ENCODE measurements at regions not wholly inside any gene's neighbourhood (a gene's known extent, or its start where the extent isn't known, plus 50 kb on each side); places are given as distances from the start of the nearest gene placed in this dataset.

- DNase-seq (ENCODE audit: low spot score in 2 of 2), result peak in 1 of 2 donors; percentile 17
- no peak for TF ChIP-seq CTCF (IDR thresholded peaks at IDR 0.05)
- TF ChIP-seq POLR2A (IDR thresholded peaks at IDR 0.05), result no peak
- WGBS, 2 donors, result 32 to 38% methylated on average over 7 of the region's 7 CpGs
- no peak overlapping the region for H3K4me3 ChIP-seq (ENCODE audit: low read depth, poor library complexity, severe bottlenecking)
- intact Hi-C loops (cut with DNase I; ENCODE audit: low total_unique reads), result no loop called here
Observed at GRCh38 chr6:168778201-168778600, 337.2 kb downstream of the SMOC2 start.

GRCh38 chr6:168774381-168774780 lies 333.4 kb downstream of the SMOC2 start:
- H3K4me3 ChIP-seq (ENCODE audit: low read depth, poor library complexity, severe bottlenecking), result no peak overlapping the region
- TF ChIP-seq CTCF (IDR thresholded peaks at IDR 0.05) (no peak), POLR2A (IDR thresholded peaks at IDR 0.05) (no peak)
- no peak for DNase-seq (ENCODE audit: low spot score in 2 of 2)
- intact Hi-C loops (cut with DNase I; ENCODE audit: low total_unique reads), result no loop called here

DNA sequence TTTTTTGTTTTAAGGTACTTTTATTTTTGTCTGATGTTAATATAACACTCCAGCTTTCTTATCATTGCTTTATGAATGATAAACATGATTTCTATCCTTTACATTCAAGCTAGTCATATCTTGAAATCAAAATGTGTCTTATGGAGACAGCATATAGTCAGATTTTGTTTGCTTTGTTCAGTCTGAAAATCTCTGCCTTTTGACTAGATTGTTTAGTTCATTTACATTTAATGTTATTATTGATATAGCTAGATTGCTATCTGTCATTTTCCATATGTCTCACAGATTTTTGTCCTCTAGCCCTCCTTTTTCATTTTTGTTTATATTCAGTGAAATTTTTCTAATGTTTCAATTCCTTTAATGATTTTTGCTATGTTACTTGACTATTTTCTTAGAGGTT lies 332.8 kb downstream of the SMOC2 start:
- intact Hi-C loops (cut with DNase I; ENCODE audit: low total_unique reads), result no loop called here
- TF ChIP-seq CTCF (IDR thresholded peaks at IDR 0.05) (no peak), POLR2A (IDR thresholded peaks at IDR 0.05) (no peak)
- H3K4me3 ChIP-seq (ENCODE audit: low read depth, poor library complexity, severe bottlenecking), result no peak overlapping the region
- DNase-seq (ENCODE audit: low spot score in 2 of 2), result no peak

GRCh38 chr6:168765752-168766151 lies 324.8 kb downstream of the SMOC2 start:
- DNase-seq (ENCODE audit: low spot score in 2 of 2), result no peak
- intact Hi-C loops (cut with DNase I; ENCODE audit: low total_unique reads), result no loop called here
- WGBS, 2 donors, result 0 to 44% methylated on average over 1 of the region's 1 CpG
- TF ChIP-seq POLR2A (IDR thresholded peaks at IDR 0.05), result no peak
- no peak for TF ChIP-seq CTCF (IDR thresholded peaks at IDR 0.05)
- H3K4me3 ChIP-seq (ENCODE audit: low read depth, poor library complexity, severe bottlenecking), result no peak overlapping the region

DNA sequence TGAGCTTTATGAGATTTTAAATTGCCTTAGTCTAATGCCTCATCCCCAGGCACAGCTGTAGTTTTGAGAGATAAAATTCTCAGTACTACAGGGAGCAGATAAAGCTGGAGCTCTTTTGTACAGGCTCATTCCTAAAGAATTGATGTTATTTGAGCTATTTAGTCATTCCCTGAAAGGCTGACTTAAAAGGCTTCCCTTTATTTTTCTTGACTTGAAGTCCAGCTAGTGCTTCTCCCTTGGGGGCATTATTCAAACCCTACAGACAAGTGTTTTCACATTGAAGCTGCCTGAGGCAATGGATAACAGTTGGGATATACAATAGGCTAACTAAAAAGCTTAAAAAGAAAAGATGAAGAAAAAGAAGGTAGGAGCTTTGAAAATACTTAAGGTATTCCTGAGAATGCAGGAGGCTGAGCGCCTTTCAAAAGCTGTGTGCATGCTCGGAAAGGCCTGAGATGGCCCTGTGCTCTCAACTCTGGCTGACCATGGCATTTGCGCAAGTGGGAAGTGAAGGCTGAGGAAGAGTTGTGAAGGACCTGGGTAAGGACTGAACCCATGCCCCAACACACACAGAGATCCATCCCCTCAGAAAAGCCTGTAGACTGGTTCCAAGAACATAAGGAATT lies 315.1 kb downstream of the SMOC2 start:
- no peak overlapping the region for H3K4me3 ChIP-seq (ENCODE audit: low read depth, poor library complexity, severe bottlenecking)
- intact Hi-C loops (cut with DNase I; ENCODE audit: low total_unique reads), result no loop called here
- DNase-seq (ENCODE audit: low spot score in 2 of 2), result no peak
- TF ChIP-seq POLR2A (IDR thresholded peaks at IDR 0.05), result no peak
- no peak for TF ChIP-seq CTCF (IDR thresholded peaks at IDR 0.05)
- WGBS, 2 donors, result 95 to 99% methylated on average over 3 of the region's 3 CpGs

DNA sequence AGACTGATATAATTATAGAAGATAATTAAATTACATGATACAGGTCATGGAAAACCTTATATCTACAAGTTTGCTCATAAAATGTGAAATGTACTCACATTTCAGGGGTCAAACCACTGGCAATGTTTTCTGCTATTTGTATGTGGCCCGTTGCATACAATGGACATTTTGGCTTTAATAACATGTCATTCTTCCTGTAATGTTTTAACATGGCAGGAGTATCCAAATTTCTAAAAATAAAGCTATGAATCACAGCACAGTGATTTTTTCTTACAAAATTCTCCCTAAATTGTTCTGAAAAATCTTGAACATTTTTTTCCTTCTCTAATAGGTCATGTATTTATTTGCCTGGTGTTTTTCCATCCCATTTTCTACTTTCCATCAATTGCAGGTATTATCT lies 305.7 kb downstream of the SMOC2 start:
- WGBS, 2 donors, result 43 to 58% methylated on average over 1 of the region's 1 CpG
- DNase-seq (ENCODE audit: low spot score in 2 of 2), result no peak
- no peak overlapping the region for H3K4me3 ChIP-seq (ENCODE audit: low read depth, poor library complexity, severe bottlenecking)
- no peak for TF ChIP-seq CTCF (IDR thresholded peaks at IDR 0.05)
- TF ChIP-seq POLR2A (IDR thresholded peaks at IDR 0.05), result no peak
- intact Hi-C loops (cut with DNase I; ENCODE audit: low total_unique reads), result no loop called here
